Upper lobe of left lung (tissue), 6 donors: ENCODE measurements at regions not wholly inside any gene's neighbourhood (a gene's known extent, or its start where the extent isn't known, plus 50 kb on each side); places are given as distances from the start of the nearest gene placed in this dataset.
A peak's percentile ranks its signal among the peaks of the same experiment; 100 is the strongest.
"Not testable (repeated sequence)": the region's sequence is repeated elsewhere in the genome, so short reads cannot be mapped to it uniquely, and the experiment has no call there.

Experiments used
- ATAC-seq, 2 donors: fragments of 200-7000 bp; cut with Tn5 transposase; one replicate each; pipeline ENCODE4 v1.9.1; 2022; ENCODE audit warnings: mild to moderate bottlenecking in 2 of 2, moderate library complexity in 2 of 2; ENCODE audit not compliant: low FRiP score in 2 of 2
- DNase-seq, 2 donors: peaks; one replicate each; pipeline ENCODE4 v3.0.0-alpha.2; 2019 to 2020
- H3K27ac ChIP-seq, 4 donors: fragments of 200-600 bp; sonication (generic); one replicate each; pipeline ENCODE4 v1.5.1; 2016 to 2019
- H3K27me3 ChIP-seq, 4 donors: fragments of 200-600 bp; sonication (generic); one replicate each; pipeline ENCODE4 v1.5.1; 2017 to 2019
- H3K36me3 ChIP-seq, 4 donors: fragments of 200-600 bp; sonication (generic); one replicate each; pipeline ENCODE4 v1.5.1; 2016 to 2019
- H3K4me1 ChIP-seq, 4 donors: fragments of 200-600 bp; sonication (generic); one replicate each; pipeline ENCODE4 v1.5.1; 2018 to 2019
- H3K4me3 ChIP-seq, 4 donors: fragments of 200-600 bp; sonication (generic); one replicate each; pipeline ENCODE4 v1.5.1; 2017 to 2019; ENCODE audit warnings: mild to moderate bottlenecking in 2 of 4, moderate library complexity in 1 of 4
- H3K9me3 ChIP-seq, 4 donors: fragments of 200-600 bp; sonication (generic); one replicate each; pipeline ENCODE4 v1.5.1; 2018 to 2019
- EP300 ChIP-seq, 4 donors: sonication (generic); formaldehyde crosslinking; IDR thresholded peaks; one replicate each; pipeline ENCODE4 v1.5.1; 2017; ENCODE audit warnings: antibody characterized with exemption in 4 of 4, control low read depth in 2 of 4
- POLR2A ChIP-seq, 4 donors: fragments of 450-650 bp; IDR thresholded peaks; one replicate each; pipeline ENCODE4 v1.5.1; 2016 to 2017; ENCODE audit warnings: antibody characterized with exemption in 4 of 4, mild to moderate bottlenecking in 2 of 4
- POLR2AphosphoS5 ChIP-seq, 2 donors: sonication (generic); formaldehyde crosslinking; IDR thresholded peaks; one replicate each; pipeline ENCODE4 v1.5.1; 2017; ENCODE audit warnings: antibody characterized with exemption in 2 of 2
- WGBS, 2 donors: methylation state at CpG; one replicate each; pipeline ENCODE4 v1.1.5; 2017 to 2018; 5-methylcytosine and 5-hydroxymethylcytosine counted together
- TF ChIP-seq, protein P1 (sequence below), 6 experiments: fragments of 450-650 bp in 4 of 6; fragments of 200-600 bp in 2 of 6; sonication (generic) in 2 of 6; IDR thresholded peaks; one replicate each; pipeline ENCODE4 v1.5.1; 2016 to 2019; ENCODE audit warnings: antibody characterized with exemption in 6 of 6
- donor health status: DM: no; HTN: no; CAD: no; lungs with moderate emphysema.
- donor health status: DM: no; HTN: yes; CAD: no; lungs with severe emphysema.

DNA sequence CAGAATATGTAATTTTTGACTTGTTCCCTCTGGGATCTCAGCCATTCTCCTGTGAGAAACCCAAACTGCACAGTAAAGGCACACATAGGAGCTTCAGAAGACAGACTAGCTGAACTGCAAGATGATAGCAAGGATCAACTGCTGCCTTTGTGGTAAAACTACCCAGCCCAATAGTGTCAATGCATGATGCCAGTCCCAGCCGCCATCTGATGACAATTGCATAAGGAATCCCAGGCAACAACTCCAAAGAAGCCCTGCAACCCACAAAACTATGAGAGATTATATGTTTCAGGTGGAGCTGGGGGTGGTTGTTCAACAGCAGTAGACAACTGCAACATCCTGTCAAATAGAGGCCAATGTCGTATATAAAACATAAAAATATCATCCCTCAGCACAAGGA is 192.4 kb upstream of the ARPP21 start:
- TF ChIP-seq EP300 (IDR thresholded peaks at IDR 0.05) (no peak), POLR2A (IDR thresholded peaks at IDR 0.05) (no peak), POLR2AphosphoS5 (IDR thresholded peaks at IDR 0.05) (no peak)
- TF ChIP-seq, protein P1, sequence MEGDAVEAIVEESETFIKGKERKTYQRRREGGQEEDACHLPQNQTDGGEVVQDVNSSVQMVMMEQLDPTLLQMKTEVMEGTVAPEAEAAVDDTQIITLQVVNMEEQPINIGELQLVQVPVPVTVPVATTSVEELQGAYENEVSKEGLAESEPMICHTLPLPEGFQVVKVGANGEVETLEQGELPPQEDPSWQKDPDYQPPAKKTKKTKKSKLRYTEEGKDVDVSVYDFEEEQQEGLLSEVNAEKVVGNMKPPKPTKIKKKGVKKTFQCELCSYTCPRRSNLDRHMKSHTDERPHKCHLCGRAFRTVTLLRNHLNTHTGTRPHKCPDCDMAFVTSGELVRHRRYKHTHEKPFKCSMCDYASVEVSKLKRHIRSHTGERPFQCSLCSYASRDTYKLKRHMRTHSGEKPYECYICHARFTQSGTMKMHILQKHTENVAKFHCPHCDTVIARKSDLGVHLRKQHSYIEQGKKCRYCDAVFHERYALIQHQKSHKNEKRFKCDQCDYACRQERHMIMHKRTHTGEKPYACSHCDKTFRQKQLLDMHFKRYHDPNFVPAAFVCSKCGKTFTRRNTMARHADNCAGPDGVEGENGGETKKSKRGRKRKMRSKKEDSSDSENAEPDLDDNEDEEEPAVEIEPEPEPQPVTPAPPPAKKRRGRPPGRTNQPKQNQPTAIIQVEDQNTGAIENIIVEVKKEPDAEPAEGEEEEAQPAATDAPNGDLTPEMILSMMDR (IDR thresholded peaks at IDR 0.05), result no peak
- no peaks in the 10 kb centered on the region for H3K4me1 ChIP-seq
- H3K4me3 ChIP-seq, result no peak overlapping the region
- DNase-seq (no peak), ATAC-seq (no peak)
- H3K9me3 ChIP-seq, result no peaks in the 10 kb centered on the region
- no peak overlapping the region for H3K27ac ChIP-seq
- H3K36me3 ChIP-seq, result no peaks in the 10 kb centered on the region
- H3K27me3 ChIP-seq, result no peaks in the 10 kb centered on the region
- 81 to 87% methylated on average over 2 of the region's 2 CpGs for WGBS, 2 donors

DNA sequence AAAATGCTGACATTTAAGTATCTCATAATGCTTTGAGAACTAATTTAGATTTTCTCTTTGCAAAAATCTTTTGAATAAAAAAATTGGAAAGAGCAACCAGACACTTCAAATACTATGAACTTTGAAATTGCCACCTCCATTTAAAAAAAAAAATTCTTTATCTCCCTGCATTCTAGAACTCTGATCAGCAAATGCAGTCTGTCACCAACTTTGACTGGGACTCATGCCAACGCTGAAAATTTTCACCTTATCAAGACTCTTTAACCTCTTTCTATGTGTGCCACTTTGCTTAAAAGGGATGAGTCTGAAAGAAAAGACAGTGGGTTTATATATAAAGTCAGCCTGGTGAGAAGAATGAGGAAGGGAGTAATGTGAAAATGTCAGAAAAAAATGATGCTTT is 191.2 kb upstream of the ARPP21 start:
- 24 to 33% methylated on average over 1 of the region's 1 CpG for WGBS, 2 donors
- no peaks in the 10 kb centered on the region for H3K9me3 ChIP-seq
- no peaks in the 10 kb centered on the region for H3K4me1 ChIP-seq
- no peak overlapping the region for H3K4me3 ChIP-seq
- no peak for DNase-seq
- no peak for ATAC-seq
- no peaks in the 10 kb centered on the region for H3K27me3 ChIP-seq
- TF ChIP-seq EP300 (IDR thresholded peaks at IDR 0.05), result no peak
- no peak for TF ChIP-seq POLR2A (IDR thresholded peaks at IDR 0.05)
- TF ChIP-seq POLR2AphosphoS5 (IDR thresholded peaks at IDR 0.05), result no peak
- TF ChIP-seq, protein P1 (IDR thresholded peaks at IDR 0.05), result no peak
- H3K27ac ChIP-seq, result no peak overlapping the region
- no peaks in the 10 kb centered on the region for H3K36me3 ChIP-seq

DNA sequence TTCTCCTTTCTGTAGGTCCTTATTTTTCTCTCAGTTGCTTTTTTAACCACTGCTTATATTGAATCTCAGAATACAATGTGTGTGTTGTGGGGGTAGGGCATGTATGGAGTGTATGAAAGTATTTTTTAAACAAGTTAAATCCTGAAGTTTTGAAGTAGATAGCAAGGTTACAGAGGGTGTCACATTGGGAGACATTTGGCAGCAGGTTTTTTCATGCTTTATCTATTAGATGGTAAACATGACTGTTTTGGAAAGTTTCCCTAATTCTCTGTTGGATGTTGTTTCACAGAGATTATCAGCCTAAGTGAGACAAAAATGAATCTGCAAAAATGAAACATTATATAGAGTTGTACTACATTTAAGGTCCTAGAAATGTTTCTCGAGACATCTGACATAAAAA is 190.6 kb upstream of the ARPP21 start:
- WGBS, 2 donors, result 72 to 79% methylated on average over 1 of the region's 1 CpG
- ATAC-seq (no peak), DNase-seq (no peak)
- Histone ChIP-seq H3K9me3 (no peaks in the 10 kb centered on the region), H3K4me3 (no peak overlapping the region), H3K27me3 (no peaks in the 10 kb centered on the region), H3K36me3 (no peaks in the 10 kb centered on the region), H3K4me1 (no peaks in the 10 kb centered on the region), H3K27ac (no peak overlapping the region)
- TF ChIP-seq POLR2AphosphoS5 (IDR thresholded peaks at IDR 0.05) (no peak), POLR2A (IDR thresholded peaks at IDR 0.05) (no peak), EP300 (IDR thresholded peaks at IDR 0.05) (no peak)
- TF ChIP-seq, protein P1 (IDR thresholded peaks at IDR 0.05), result no peak

DNA sequence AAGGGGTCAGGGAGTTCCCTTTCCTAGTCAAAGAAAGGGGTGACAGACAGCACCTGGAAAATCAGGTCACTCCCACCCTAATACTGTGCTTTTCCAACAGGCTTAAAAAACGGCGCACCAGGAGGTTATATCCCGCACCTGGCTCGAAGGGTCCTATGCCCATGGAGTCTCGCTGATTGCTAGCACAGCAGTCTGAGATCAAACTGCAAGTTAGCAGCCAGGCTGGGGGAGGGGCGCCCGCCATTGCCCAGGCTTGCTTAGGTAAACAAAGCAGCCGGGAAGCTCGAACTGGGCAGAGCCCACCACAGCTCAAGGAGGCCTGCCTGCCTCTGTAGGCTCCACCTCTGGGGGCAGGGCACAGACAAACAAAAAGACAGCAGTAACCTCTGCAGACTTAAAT is 184.5 kb upstream of the ARPP21 start:
- H3K36me3 ChIP-seq, H3K27ac ChIP-seq, ATAC-seq, H3K4me1 ChIP-seq, H3K27me3 ChIP-seq, H3K9me3 ChIP-seq, H3K4me3 ChIP-seq: not testable (repeated sequence)
- DNase-seq, result peak in 1 of 2 donors; percentile 56
- 87 to 100% methylated on average over 5 to 9 of the region's 9 CpGs for WGBS, 2 donors

DNA sequence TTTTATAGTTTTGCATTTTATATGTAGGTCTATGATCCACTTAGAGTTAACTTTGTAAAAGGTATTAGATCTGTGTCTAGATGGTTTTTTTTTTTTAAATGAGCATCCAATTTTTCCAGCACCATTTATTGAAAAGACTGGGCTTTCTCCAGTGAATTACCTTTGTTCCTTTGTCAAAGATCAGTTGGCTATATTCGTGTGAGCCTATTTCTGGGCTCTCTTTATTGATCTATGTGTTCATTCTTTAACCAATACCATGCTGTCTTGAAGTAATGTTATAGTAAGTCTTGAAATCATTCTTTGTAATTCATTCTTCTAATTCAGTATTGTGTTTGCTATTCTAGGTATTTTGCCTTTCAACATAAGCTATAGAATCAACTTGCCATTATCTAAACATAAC is 165.4 kb upstream of the ARPP21 start:
- WGBS, 2 donors, result 23 to 25% methylated on average over 1 of the region's 1 CpG
- Histone ChIP-seq H3K9me3 (no peaks in the 10 kb centered on the region), H3K27me3 (no peaks in the 10 kb centered on the region), H3K36me3 (no peaks in the 10 kb centered on the region), H3K27ac (no peak overlapping the region), H3K4me1 (no peaks in the 10 kb centered on the region), H3K4me3 (no peak overlapping the region)
- DNase-seq (no peak), ATAC-seq (no peak)
- TF ChIP-seq, protein P1 (IDR thresholded peaks at IDR 0.05), result no peak
- no peak for TF ChIP-seq EP300 (IDR thresholded peaks at IDR 0.05)
- TF ChIP-seq POLR2AphosphoS5 (IDR thresholded peaks at IDR 0.05), result no peak
- no peak for TF ChIP-seq POLR2A (IDR thresholded peaks at IDR 0.05)

DNA sequence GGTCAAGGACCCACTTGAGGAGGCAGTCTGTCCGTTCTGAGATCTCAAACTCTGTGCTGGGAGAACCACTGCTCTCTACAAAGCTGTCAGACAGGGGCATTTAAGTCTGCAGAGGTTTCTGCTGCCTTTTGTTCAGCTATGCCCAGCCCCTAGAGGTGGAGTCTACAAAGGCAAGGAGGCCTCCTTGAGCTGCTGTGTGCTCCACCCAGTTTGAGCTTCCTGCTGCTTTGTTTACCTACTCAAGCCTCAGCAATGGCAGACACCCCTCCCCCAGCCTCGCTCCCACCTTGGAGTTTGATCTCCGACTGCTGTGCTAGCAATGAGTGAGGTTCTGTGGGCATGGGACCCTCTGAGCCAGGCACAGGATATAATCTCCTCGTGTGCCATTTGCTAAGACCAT is 156.8 kb upstream of the ARPP21 start:
- not testable (repeated sequence) for H3K27ac ChIP-seq, H3K27me3 ChIP-seq, H3K36me3 ChIP-seq, DNase-seq, ATAC-seq, H3K9me3 ChIP-seq, H3K4me1 ChIP-seq, H3K4me3 ChIP-seq
- 72 to 84% methylated on average over 3 to 4 of the region's 4 CpGs for WGBS, 2 donors
